ENCODE measurements at regions not wholly inside any gene's neighbourhood (a gene's known extent, or its start where the extent isn't known, plus 50 kb on each side); places are given as distances from the start of the nearest gene placed in this dataset.
"Not testable (repeated sequence)": the region's sequence is repeated elsewhere in the genome, so short reads cannot be mapped to it uniquely, and the experiment has no call there.

GRCh38 chr2:142815375-142815774, 62.1 kb upstream of the KYNU start:
- in situ Hi-C loops (cut with MboI; ENCODE audit: low sequenced_read_pairs in 4 of 4), result no loop called here
- Histone ChIP-seq H3K4me1 (no peaks in the 10 kb centered on the region), H3K4me3 (no peak overlapping the region), H3K9me3 (no peaks in the 10 kb centered on the region), H3K27ac (no peak overlapping the region), H3K27me3 (no peaks in the 10 kb centered on the region), H3K36me3 (no peaks in the 10 kb centered on the region)
- DNase-seq, result no peak
- no peak for ATAC-seq
- no peak for TF ChIP-seq POLR2A (IDR thresholded peaks at IDR 0.05)
- TF ChIP-seq, protein P1, sequence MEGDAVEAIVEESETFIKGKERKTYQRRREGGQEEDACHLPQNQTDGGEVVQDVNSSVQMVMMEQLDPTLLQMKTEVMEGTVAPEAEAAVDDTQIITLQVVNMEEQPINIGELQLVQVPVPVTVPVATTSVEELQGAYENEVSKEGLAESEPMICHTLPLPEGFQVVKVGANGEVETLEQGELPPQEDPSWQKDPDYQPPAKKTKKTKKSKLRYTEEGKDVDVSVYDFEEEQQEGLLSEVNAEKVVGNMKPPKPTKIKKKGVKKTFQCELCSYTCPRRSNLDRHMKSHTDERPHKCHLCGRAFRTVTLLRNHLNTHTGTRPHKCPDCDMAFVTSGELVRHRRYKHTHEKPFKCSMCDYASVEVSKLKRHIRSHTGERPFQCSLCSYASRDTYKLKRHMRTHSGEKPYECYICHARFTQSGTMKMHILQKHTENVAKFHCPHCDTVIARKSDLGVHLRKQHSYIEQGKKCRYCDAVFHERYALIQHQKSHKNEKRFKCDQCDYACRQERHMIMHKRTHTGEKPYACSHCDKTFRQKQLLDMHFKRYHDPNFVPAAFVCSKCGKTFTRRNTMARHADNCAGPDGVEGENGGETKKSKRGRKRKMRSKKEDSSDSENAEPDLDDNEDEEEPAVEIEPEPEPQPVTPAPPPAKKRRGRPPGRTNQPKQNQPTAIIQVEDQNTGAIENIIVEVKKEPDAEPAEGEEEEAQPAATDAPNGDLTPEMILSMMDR (IDR thresholded peaks at IDR 0.05 in 4 of 5, conservative IDR thresholded peaks at IDR 0.05 in 1 of 5), result no peak
- intact Hi-C loops (cut with DNase I; ENCODE audit: low total_unique reads), result no loop called here

DNA sequence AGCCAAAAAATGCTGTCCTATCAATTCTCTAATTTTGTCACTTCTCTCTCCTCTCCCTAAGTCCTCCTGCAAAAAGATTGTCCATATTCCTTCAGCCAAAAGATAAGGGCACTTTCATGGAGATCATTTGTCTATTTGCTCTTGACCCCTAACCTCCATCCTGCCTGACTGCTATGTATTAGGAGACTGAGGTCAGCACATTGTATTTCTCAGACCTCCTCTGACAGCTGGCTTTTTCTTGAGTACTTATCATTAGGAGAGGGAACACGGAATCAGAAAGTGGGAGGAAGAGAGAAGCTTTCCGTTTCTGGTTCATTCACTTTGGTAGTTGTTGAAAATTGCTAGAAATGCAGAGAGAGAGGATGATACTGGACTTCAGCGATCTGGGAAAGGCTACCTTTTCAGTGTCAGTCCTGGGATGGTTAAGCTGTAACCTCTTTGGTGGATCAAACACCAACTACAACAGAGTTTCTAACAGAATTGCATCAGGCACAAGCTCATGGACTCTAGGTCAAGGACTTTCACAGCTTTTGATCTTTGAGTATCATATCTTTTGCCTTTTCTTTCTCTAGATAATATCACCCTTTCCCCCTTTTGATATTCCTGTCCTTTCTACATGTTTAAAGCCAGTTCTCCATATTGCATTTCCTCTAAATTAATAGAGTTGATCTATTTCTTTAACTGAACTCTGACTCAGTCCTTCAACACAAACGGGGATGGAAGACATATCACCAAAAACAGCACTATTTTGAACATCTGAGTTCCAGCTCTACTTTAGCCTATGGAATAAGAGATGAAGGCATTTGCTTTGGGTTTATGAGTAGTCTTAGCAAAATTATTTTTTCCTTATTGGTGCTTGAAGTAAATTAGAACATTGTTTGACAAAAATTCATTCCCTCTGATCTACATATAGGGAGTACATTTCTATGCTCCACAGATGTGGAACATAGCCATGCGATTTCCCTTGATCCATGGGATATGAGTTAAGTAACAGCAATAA, 63.3 kb upstream of the KYNU start:
- no peaks in the 10 kb centered on the region for H3K27me3 ChIP-seq
- no peak for ATAC-seq
- intact Hi-C loops (cut with DNase I; ENCODE audit: low total_unique reads) (no loop called here), in situ Hi-C loops (cut with MboI; ENCODE audit: low sequenced_read_pairs in 4 of 4) (no loop called here)
- DNase-seq, result no peak
- H3K4me1 ChIP-seq, result no peaks in the 10 kb centered on the region
- H3K4me3 ChIP-seq, result no peak overlapping the region
- TF ChIP-seq, protein P1 (IDR thresholded peaks at IDR 0.05 in 4 of 5, conservative IDR thresholded peaks at IDR 0.05 in 1 of 5), result no peak
- TF ChIP-seq POLR2A (IDR thresholded peaks at IDR 0.05), result no peak
- no peaks in the 10 kb centered on the region for H3K36me3 ChIP-seq
- H3K9me3 ChIP-seq, result no peaks in the 10 kb centered on the region
- H3K27ac ChIP-seq, result no peak overlapping the region

GRCh38 chr2:142811644-142812043, 65.8 kb upstream of the KYNU start:
- ATAC-seq; in situ Hi-C loops (cut with MboI; ENCODE audit: low sequenced_read_pairs in 4 of 4): not testable (repeated sequence)

GRCh38 chr2:142805244-142805643, 72.2 kb upstream of the KYNU start:
- no peaks in the 10 kb centered on the region for H3K9me3 ChIP-seq
- ATAC-seq, result no peak
- no peaks in the 10 kb centered on the region for H3K27me3 ChIP-seq
- no peaks in the 10 kb centered on the region for H3K36me3 ChIP-seq
- TF ChIP-seq, protein P1 (IDR thresholded peaks at IDR 0.05 in 4 of 5, conservative IDR thresholded peaks at IDR 0.05 in 1 of 5), result no peak
- H3K27ac ChIP-seq, result no peak overlapping the region
- in situ Hi-C loops (cut with MboI; ENCODE audit: low sequenced_read_pairs in 4 of 4), result no loop called here
- intact Hi-C loops (cut with DNase I; ENCODE audit: low total_unique reads), result no loop called here
- no peak for DNase-seq
- H3K4me3 ChIP-seq, result no peak overlapping the region
- H3K4me1 ChIP-seq, result no peaks in the 10 kb centered on the region

More at GRCh38 chr2:142811644-142812043, 65.8 kb upstream of the KYNU start:
- DNase-seq; intact Hi-C loops (cut with DNase I; ENCODE audit: low total_unique reads); H3K36me3 ChIP-seq; H3K27me3 ChIP-seq; H3K27ac ChIP-seq; H3K9me3 ChIP-seq; H3K4me3 ChIP-seq; H3K4me1 ChIP-seq: not testable (repeated sequence)

GRCh38 chr2:142803158-142803557, 74.3 kb upstream of the KYNU start:
- no peak overlapping the region for H3K4me3 ChIP-seq
- H3K27me3 ChIP-seq, result no peaks in the 10 kb centered on the region
- no peaks in the 10 kb centered on the region for H3K36me3 ChIP-seq
- in situ Hi-C loops (cut with MboI; ENCODE audit: low sequenced_read_pairs in 4 of 4) (no loop called here), intact Hi-C loops (cut with DNase I; ENCODE audit: low total_unique reads) (no loop called here)
- no peaks in the 10 kb centered on the region for H3K9me3 ChIP-seq
- DNase-seq (no peak), ATAC-seq (no peak)
- no peaks in the 10 kb centered on the region for H3K4me1 ChIP-seq
- TF ChIP-seq, protein P1 (IDR thresholded peaks at IDR 0.05 in 4 of 5, conservative IDR thresholded peaks at IDR 0.05 in 1 of 5), result no peak
- no peak for TF ChIP-seq POLR2A (IDR thresholded peaks at IDR 0.05)
- no peak overlapping the region for H3K27ac ChIP-seq

All from gastrocnemius medialis (tissue), 4 donors.